Inflammatory macrophage treated with lipopolysaccharide for 1 hour (primary cell): ENCODE measurements at regions not wholly inside any gene's neighbourhood (a gene's known extent, or its start where the extent isn't known, plus 50 kb on each side); places are given as distances from the start of the nearest gene placed in this dataset.
"Not testable (repeated sequence)": the region's sequence is repeated elsewhere in the genome, so short reads cannot be mapped to it uniquely, and the experiment has no call there.

Experiments
- DNase-seq, 2 donors: peaks; one replicate each; pipeline ENCODE4 v3.0.0-alpha.2; 2020 to 2022

DNA sequence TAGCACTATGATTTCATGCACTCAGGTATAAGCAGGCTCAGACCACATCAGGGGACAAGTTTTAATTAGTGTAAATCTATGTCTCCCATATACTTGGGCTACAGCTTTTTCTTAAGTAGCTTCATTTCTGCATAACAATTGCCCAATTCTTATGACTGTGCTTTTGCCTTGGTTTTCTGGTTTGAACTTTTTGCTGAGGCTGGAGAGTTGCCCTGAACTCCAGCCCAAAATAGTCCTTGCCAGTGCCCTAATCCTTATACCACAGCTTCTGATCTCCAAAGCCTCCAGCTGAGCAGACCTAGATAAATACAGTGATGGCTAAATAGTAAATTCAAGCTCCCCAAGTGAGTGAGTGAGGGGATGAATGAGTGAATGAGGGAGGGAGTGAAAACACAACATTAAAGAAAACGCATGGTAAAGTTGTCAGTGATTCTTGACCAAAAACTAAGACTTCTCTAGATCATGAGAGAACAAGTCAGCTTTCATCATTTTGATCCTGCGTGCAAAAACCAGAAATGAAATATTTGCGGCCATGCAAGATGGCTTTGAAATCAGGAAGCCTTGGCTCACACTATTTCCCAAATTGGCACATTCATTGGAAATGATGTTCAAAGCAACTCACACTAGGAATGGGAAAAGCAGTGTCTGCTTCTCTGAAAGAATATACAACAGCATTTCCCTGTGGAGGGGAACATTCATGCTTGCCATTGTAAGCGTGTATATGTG lies 437.1 kb upstream of the CTSO start:
- no peak for DNase-seq

DNA sequence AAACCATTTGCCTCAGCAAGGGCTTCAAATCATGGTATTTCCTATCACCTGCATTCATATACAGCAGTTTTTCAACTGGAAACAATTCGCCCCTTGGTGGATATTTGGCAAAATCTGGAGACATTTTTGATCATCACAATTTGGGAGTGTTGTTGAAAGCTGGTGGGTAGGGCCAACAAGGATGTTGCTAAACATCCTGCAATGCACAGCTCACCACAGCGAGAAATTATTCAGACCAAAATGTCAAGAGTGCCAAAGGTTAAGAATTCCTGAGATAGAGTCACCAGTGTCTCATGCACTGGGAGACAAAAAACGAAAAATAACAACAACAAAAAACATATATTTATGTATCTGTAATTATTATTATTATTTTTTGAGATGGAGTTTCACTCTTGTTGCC lies 435.2 kb upstream of the CTSO start:
- DNase-seq = no peak

DNA sequence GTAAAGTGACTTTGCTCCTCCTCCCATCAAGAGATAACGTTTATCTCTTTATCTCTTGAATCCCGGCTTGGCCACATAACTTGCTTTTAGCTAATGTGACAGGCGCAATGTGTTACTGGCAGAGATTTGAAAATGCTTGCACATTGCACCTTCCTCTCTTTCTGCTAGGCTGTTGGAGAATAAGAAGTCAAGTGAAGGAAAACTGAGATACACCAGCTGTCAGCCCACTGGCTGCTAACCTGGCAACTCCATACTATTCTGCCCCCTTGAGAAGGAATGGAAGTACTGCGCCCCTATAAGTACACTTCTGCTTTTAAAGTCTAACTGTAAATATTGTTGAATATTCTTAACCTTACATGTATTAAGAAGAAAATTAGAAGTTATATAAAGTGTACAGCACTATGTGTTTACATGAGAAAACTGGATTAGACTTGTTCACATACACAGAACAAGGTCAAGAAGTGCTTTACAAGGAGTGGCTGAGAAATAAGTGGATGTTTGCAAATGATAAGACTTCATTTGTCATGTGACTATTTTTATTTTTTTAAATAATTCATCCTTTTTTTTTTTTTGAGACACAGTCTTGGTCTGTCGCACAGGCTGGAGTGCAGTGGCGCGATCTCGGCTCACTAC lies 424.5 kb upstream of the CTSO start:
- DNase-seq = peak; percentile 29 to 47

DNA sequence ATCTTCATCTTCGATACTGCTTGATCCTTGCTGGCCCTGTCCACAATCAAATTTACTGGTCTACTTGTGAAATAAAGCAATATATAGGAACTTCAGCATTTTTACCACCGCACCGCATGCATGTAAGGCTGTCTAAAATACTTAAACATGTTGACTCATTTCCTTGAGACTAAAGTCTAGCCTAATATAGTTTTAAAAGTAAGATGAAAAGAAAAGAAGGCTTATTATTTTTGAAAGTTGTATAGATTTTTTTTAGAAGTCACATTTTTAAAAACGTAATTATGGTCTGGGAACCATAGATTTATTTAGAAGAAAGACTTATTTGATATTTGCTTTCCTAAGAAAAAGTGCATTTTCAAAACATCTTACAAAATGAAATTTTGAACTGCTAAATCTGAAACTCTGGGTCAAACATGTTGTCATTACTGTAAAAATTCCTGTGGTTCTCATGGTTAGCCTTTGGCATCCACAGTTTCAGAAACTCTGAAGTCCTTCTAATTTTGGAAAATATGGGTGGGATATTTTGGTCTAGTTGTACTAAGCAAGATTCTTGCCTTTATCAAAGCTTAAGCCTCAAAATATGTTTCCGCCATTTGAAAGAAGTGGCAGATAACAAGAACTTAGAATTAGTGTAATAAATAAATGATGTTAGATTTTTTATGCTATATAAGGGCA lies 423.5 kb upstream of the CTSO start:
- DNase-seq = no peak

DNA sequence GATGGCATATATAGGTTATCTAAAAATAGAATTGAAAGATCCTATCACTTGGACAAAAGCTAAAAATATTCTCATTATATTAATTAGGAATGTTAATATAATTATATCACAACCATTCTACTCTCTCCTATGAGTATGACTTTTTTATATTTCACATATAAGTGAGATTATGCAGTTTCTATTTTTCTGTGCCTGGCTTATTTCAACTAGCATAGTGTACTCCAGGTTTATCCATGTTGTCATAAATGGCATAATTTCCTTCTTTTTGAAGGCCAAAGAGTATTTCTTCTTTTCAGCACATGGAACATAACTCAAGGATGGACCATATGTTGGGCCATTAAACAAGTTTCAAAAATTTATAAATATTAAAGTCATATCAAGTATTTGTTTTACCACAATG lies 421.2 kb upstream of the CTSO start:
- no peak for DNase-seq

DNA sequence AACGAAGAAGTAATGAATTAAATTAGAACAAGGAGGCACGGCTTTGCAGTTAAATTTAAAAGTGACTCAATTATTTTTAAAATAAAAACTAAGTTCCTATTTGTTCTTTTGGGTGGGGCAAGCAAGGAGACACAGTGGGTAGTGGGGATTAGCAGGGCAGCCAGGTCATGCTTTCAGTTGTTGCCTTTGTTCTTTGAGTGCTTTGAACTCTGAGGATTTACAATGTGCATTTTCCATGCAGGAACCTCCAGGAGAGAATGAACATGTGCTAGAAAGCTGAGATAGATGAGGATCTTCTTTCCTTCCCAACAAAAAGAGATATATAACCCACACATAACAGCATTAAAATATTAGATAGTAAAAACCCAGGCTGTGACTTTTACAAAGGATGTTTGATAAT lies 420.4 kb upstream of the CTSO start:
- no peak for DNase-seq

DNA sequence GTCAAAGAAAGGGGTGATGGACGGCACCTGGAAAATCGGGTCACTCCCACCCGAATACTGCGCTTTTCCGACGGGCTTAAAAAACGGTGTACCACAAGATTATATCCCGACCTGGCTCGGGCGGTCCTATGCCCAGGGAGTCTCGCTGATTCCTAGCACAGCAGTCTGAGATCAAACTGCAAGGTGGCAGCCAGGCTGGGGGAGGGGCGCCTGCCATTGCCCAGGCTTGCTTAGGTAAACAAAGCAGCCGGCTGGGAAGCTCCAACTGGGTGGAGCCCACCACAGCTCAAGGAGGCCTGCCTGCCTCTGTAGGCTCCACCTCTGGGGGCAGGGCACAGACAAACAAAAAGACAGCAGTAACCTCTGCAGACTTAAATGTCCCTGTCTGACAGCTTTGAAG lies 413.8 kb upstream of the CTSO start:
- DNase-seq = not testable (repeated sequence)

DNA sequence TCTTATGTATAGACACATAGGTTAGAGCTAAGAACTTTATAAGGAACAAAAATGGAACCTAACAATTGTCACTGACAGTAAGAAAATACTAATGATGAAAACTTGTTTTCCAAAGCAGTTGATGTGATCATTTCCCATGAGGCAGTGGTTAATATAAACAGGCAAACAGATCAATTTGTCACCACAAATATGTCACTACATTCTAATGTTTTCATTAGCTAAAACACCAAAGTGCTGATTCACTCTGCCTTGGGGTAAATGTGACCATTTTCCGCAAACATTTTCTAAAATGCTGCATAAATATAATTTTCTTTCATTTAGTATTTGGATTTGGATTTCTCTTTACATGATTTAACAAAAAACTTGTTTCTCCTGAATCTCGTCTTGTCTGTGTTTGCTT lies 408.9 kb upstream of the CTSO start:
- DNase-seq = no peak

DNA sequence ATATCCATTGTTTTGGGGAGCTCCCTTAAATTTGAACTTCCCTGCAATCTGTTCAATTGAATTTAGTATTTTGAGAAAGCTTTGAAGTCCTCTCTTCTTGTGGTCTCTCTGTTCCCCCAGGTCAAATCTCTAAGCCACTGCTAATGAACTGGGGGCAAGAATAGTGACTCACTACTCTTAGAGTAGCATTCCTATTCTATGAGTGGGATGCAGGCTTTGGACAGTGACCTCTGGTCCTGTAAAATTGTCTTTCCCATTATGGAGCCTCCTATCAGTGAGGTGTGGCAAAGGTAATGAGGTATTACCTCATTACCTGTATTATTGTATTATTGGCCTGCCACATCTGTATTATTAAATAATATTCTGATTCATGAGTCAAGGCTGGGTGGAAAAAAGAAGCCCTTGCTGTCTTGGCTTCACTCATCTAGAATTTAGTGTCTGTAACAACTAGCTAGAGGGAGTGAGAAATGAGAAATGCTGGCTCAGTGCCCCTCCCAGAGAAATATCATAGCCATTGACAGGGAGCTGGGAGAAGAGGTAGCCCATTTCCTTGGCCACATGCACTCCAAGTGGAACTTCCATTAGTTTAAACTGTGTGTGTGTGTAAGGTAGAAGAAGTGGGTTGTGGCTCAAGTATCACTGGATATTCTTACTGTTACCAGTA lies 393.9 kb upstream of the CTSO start:
- no peak for DNase-seq

DNA sequence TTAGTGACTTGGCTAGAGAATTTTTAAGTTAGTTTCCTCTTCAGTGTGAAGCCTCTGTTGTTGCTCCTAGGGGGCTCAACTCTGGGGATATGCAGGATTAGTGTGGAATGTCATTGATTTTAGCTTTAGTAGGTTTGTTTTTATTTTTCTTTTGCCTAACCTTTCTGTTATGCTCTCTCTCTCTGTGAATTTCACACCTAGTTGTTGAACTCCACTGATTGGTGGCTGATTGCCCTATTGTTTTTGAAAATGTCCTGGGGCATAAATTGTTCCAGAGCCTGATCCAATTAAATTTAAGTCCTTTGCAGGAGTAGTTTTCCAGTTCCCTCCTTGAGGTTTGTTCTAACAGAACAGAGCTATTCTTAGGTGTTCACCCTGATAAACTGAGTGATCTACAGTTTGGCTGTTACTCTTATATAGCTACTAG lies 393.3 kb upstream of the CTSO start:
- no peak for DNase-seq

DNA sequence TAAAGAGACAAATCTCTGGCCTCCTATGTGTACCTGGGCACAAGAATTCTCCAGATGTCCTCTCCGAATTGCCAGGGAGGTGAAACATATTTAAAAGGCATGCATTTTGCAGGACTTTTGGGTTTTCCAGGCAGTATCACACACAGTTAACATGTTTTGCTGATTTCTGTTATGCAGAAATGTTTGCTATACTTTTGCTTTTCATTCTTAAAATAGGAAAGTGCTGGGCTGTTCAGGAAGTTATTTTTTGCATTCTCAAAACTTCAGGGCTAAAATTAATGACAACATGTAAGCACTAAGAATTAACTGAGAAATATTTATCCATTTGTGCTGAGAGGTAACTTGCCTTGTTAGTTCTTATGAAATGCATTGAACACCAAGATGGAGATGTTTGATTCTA lies 390.7 kb upstream of the CTSO start:
- no peak for DNase-seq

DNA sequence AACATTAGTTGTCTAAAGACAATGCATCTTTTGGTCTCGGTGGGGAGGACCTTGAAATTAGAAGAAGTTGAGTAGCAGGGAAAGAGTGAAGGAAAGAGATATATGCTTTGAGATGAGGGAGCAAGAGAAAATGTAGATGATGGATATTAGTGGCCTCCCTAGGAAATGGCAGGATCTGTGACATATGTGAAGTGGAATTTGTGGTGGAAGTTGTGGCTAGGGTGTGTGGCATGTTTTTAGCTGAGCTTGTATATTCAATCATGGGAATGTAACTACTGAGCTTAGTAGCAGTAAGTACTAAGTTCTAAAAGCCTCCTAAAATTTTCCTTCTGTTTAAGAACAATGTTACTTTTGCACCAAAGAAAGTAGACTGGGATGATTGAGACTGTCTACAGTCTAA lies 382.8 kb upstream of the CTSO start:
- no peak for DNase-seq

DNA sequence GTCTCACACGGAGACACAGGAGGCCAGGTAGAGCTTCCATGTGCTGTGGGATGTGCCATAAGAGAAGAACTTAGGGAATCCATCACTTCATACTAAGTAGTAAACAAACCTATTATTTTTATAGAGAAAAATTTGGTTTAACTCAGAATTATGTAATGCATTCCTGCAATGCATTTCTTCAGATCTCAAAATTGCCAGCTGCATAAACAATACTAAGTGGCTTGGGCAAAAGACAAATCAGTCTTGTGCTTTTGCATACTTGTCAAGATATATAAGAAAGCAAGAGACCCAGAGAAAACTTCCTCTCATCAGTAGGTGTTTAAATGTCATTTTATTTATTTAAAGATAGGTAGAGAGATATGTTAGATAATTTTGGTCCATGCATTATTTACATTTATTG lies 382.1 kb upstream of the CTSO start:
- no peak for DNase-seq

DNA sequence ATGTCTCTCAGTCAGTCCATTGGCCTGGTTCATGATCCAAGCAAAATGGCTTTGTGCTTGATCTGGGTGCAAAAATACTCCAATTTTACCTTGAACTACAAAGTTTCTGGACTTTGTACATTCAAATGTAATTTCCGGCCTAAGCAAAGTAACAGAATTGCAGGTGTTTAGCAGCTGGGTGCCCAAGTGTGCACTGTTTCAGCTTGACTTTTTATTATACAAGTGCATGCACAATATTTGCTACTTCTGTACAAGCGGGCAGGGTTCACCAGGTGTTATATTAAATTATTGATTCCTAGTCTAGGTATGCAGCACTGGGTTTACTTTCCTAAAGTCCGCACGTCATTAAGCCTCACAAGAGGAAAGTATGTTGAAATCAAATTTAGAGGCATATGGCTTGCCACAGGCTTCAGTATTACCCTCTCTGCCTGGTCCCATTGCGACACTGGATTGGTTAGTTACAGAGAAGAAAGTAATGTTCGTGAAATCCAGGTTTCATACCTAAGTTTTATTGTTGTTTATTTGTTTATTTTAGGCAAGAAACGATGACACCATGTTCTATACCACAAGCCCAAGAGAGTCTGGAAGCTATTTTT lies 376.9 kb upstream of the CTSO start:
- DNase-seq = peak; percentile 9 to 34

DNA sequence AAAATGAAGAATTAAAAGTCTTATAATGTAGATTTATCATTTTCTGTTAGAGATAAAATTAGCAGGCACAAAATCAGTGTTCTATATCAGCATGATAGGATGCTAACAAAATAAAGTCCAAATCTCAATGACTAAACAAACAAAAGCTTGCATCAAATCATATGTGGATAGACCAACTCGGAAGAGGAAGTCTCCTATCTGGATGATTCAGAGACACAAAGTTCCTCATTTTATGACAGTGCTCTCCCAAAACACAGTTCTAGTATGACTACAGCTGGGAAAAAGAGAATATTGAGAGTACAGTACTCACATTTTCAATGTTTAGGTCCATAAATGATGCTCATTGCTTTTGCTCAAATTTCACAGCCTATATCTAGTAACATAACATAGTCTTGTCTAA lies 376.1 kb upstream of the CTSO start:
- DNase-seq = peak; percentile 69 to 78

DNA sequence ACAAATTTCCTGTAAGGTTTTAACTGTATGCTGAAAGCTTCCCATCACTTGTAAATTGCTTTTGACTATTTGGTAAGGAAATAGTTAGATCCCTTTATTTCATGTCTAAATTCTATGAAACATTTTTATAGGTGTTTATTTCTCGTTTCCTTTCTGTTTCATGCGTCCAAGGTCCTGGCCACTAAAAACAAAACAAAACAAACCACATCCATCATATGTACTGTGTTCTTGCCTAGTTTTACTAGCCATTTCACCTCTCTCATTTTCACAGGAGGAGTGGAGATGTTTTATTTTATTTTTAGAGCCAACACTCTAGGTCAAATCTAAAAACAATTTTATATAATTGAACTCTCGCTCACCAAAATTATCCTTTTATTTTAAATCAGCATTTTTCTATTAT lies 375.2 kb upstream of the CTSO start:
- no peak for DNase-seq

DNA sequence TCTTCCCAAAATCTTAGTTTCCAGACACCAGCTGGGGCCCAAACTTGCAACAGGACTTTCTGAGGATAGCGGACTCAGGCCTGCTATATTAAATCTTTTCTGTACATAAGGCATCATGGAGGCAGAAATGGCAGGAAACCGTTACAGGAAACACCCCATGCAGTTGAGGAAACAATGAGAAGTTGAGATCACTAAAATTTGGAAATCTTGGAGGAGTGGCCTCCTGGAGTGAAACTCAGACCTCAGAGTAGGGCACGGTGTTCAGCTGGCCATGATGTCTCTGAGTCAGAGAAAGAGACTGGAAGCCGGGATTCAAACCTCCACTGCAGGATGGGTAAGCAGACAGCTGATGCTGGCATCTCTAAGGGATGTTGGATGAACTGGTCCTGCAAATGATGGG lies 372.6 kb upstream of the CTSO start:
- peak in 1 of 2 donors; percentile 35 for DNase-seq

DNA sequence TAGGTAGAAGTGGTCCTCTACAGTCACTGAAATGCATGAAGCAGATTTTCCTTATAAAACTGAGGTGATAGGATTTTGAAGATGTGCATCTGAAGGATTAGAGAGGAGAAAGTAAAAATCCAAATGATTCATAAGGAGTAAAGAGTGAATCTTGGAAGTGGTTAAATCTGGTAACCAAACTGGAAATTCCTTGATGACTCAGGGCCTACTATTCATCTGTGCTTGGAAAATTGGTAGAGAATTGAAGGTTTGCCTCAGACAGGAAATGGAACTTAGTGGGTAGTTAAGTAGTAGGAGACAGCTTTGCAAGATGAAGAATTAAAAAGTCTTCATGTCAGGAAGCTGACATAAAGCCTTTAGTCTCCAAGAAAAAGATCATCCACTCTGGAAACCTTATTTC lies 368.9 kb upstream of the CTSO start:
- peak; percentile 17 to 34 for DNase-seq

DNA sequence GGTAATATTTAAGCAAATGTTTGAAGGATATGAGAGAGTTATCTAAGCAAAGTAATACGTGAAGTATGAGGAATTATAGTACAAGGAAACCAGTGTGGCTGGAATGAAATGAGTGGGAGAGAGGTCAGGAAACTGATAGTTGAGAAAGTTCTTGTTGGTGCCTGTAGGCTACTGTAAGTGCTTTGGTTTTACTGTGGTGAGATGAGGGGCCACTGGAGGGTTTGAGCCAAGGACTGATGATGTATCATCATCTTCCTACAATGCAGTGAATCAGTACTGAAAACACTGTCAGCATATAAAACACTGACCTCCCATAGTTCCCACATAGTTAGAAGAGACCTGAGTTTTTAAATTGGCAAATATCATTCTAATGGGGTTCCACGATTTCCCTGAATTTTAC lies 367.5 kb upstream of the CTSO start:
- no peak for DNase-seq

DNA sequence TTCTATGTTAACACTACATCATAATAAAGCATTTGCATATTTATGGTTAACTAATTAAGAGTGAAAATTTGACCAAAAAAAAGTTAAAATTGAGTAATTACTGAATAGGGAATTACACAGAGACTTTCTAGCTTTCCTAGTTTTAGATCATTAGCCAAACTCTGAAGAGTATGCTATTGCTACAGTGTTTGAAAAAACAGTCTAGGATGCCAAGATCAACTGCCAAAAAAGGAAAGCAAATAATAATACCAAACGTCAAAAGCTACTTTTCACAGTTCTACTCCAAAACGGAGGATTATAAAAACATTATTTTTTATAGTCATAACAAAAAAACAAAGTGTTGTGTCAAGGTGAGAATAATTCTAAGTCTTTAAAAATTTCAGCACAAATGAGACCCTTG lies 359.8 kb upstream of the CTSO start:
- no peak for DNase-seq

DNA sequence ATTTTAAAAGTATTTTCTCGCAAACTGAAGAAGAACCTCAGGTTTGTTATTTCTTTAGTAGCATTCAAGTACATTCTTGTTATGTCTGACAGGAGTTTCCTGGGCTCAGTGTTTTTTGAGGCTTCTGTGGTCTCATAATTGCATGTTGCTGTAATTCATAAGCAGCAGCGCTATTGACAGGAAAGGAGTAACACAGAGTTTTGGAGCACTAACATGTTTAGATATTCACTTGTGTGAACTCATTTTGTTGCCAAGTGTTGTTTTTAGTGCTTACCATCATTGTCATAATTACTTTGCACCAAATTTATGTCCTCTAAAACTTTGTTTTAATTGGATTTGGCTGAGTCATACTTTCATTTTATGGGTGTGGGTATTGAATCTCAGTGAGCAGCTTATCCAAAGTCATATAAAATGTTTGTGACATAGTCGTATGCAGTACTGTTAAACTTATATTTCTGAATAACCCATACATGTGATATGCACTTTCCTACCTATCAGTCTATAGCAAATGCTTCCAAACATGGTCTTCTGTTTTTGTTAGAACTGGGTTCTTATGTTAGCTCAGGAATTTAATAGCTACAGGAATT lies 358.7 kb upstream of the CTSO start:
- no peak for DNase-seq

DNA sequence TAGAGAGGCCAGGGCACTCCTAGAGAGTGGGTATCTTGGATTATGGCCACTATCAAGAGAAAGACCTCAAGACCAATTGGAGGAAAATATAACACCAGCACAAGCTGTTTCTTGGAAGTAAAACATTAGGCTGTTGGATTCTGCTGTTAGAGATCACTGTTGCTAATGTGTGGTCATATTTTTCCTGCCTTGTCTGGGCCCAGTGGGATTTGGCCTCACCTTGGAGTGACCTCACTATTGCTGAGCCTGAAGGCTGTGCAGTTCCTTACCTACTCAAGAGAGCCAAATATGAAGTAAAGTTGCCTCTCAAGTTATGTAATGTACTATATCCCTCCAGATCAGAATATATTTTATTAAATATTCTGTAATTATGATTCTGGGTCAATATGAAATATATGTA lies 355.4 kb upstream of the CTSO start:
- no peak for DNase-seq

DNA sequence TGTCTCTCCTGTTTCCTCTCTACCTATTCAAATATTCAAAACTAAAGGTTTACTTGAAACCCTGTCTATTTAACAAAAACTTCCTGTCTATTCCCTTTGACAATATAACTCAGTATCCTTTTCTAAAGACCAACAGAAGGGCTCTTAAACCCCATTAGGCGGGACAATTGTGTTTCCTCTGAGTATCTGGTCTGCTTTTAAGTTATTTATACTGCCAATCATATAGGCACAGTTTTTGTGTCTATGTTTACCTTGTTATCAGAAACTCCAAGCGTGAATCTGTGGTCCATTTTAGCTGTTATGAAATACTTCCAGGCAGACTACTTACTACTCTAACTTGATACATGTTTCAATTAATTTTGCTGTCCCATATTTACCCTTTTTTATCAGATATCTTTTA lies 350.0 kb upstream of the CTSO start:
- no peak for DNase-seq
